Neural progenitor cell (in vitro differentiated cells): ENCODE measurements at regions not wholly inside any gene's neighbourhood (a gene's known extent, or its start where the extent isn't known, plus 50 kb on each side); places are given as distances from the start of the nearest gene placed in this dataset.
A peak's percentile ranks its signal among the peaks of the same experiment; 100 is the strongest.
"Not testable (repeated sequence)": the region's sequence is repeated elsewhere in the genome, so short reads cannot be mapped to it uniquely, and the experiment has no call there.

Experiments
- DNase-seq: peaks from one replicate; pipeline ENCODE4 v3.0.0-alpha.2; 2016; ENCODE audit warnings: low spot score
- H2AFZ ChIP-seq: fragments of 200-600 bp; sonication (generic); replicated peaks from 2 replicates; pipeline ENCODE4 v1.6.1; 2016; ENCODE audit warnings: antibody characterized with exemption
- H3F3A ChIP-seq: fragments of 200-600 bp; sonication (generic); 2 replicates; pipeline ENCODE4 v1.6.1; 2016; ENCODE audit warnings: antibody characterized with exemption, low read depth
- H3K27ac ChIP-seq: fragments of 200-600 bp; sonication (generic); 2 replicates; pipeline ENCODE4 v1.5.1; 2016; ENCODE audit warnings: mild to moderate bottlenecking
- H3K27me3 ChIP-seq: fragments of 200-600 bp; sonication (generic); 2 replicates; pipeline ENCODE4 v1.6.1; 2016; ENCODE audit warnings: mild to moderate bottlenecking, moderate library complexity
- H3K36me3 ChIP-seq: fragments of 200-600 bp; sonication (generic); 2 replicates; pipeline ENCODE4 v1.5.1; 2016
- H3K4me1 ChIP-seq: fragments of 200-600 bp; sonication (generic); 2 replicates; pipeline ENCODE4 v1.6.1; 2016; ENCODE audit warnings: mixed run types
- H3K4me2 ChIP-seq: fragments of 200-600 bp; sonication (generic); 2 replicates; pipeline ENCODE4 v1.6.1; 2016
- H3K4me3 ChIP-seq: fragments of 200-600 bp; sonication (generic); 2 replicates; pipeline ENCODE4 v1.5.1; 2016
- H3K79me2 ChIP-seq: fragments of 200-600 bp; sonication (generic); 2 replicates; pipeline ENCODE4 v1.6.1; 2016; ENCODE audit warnings: low read depth
- H3K9ac ChIP-seq: fragments of 200-600 bp; sonication (generic); 2 replicates; pipeline ENCODE4 v1.6.1; 2016
- H3K9me3 ChIP-seq: fragments of 200-600 bp; sonication (generic); 2 replicates; pipeline ENCODE4 v1.5.1; 2016; ENCODE audit warnings: low read depth
- H4K20me1 ChIP-seq: fragments of 200-600 bp; sonication (generic); 2 replicates; pipeline ENCODE4 v1.6.1; 2016; ENCODE audit warnings: low read depth
- H3K27ac Mint-ChIP-seq: 3 replicates; pipeline ENCODE4 v1.8.0; 2021; ENCODE audit warnings: mixed read lengths
- H3K27me3 Mint-ChIP-seq: 2 replicates; pipeline ENCODE4 v1.8.0; 2022; ENCODE audit warnings: low read depth, mild to moderate bottlenecking, inconsistent platforms, moderate library complexity, mixed read lengths; ENCODE audit not compliant: insufficient read depth
- H3K36me3 Mint-ChIP-seq: 3 replicates; pipeline ENCODE4 v1.8.0; 2021; ENCODE audit warnings: mixed read lengths
- H3K4me1 Mint-ChIP-seq: 3 replicates; pipeline ENCODE4 v1.8.0; 2021; ENCODE audit warnings: mixed read lengths
- H3K4me3 Mint-ChIP-seq: 3 replicates; pipeline ENCODE4 v1.8.0; 2021; ENCODE audit warnings: mild to moderate bottlenecking, moderate library complexity, mixed read lengths
- H3K9me3 Mint-ChIP-seq: 3 replicates; pipeline ENCODE4 v1.8.0; 2020; ENCODE audit warnings: mixed read lengths
- EZH2 ChIP-seq: fragments of 200-600 bp; sonication (generic); IDR thresholded peaks from 2 replicates; pipeline ENCODE4 v1.6.1; 2017; ENCODE audit warnings: antibody characterized with exemption, mild to moderate bottlenecking, moderate library complexity
- EZH2phosphoT487 ChIP-seq: fragments of 200-600 bp; sonication (generic); IDR thresholded peaks from 2 replicates; pipeline ENCODE4 v1.6.1; 2017; ENCODE audit warnings: antibody characterized with exemption
- TF ChIP-seq, protein P1 (sequence below): fragments of 200-600 bp; sonication (generic); IDR thresholded peaks from 2 replicates; pipeline ENCODE4 v1.5.1; 2017; ENCODE audit warnings: antibody characterized with exemption, mild to moderate bottlenecking

DNA sequence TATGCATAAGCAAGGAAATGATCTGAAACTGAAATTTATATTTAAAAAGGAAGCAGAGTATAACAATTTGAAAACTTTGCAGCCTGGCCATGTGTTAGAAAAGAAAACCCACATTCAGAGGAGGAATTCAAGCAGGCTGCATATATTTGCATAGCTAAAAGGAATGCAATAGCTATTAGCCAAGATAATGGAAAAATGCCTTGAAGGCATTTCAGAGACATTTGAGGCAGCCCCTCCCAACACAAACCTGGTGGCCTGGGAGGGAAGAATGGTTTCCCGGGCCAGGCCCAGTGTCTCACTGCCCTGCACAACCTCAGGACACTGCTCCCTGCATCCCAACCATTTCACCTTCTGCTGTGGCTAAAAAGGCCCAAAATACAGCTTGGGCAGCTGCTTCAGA lies 136.8 kb downstream of the TYW3 start:
- no peaks in the 10 kb centered on the region for H3K4me1 Mint-ChIP-seq
- Histone ChIP-seq H3K4me2 (no peak overlapping the region), H3F3A (no peaks in the 10 kb centered on the region), H3K9me3 (no peaks in the 10 kb centered on the region), H3K79me2 (no peaks in the 10 kb centered on the region), H3K36me3 (no peaks in the 10 kb centered on the region), H3K9ac (no peak overlapping the region), H4K20me1 (no peaks in the 10 kb centered on the region), H3K27me3 (no peaks in the 10 kb centered on the region), H2AFZ (no peak overlapping the region), H3K4me1 (no peaks in the 10 kb centered on the region), H3K4me3 (no peak overlapping the region), H3K27ac (no peak overlapping the region)
- peaks cover 2% of the 10 kb centered on the region for H3K9me3 Mint-ChIP-seq
- H3K27me3 Mint-ChIP-seq = peaks cover 4% of the 10 kb centered on the region
- TF ChIP-seq EZH2phosphoT487 (no peak), EZH2 (no peak)
- TF ChIP-seq, protein P1, sequence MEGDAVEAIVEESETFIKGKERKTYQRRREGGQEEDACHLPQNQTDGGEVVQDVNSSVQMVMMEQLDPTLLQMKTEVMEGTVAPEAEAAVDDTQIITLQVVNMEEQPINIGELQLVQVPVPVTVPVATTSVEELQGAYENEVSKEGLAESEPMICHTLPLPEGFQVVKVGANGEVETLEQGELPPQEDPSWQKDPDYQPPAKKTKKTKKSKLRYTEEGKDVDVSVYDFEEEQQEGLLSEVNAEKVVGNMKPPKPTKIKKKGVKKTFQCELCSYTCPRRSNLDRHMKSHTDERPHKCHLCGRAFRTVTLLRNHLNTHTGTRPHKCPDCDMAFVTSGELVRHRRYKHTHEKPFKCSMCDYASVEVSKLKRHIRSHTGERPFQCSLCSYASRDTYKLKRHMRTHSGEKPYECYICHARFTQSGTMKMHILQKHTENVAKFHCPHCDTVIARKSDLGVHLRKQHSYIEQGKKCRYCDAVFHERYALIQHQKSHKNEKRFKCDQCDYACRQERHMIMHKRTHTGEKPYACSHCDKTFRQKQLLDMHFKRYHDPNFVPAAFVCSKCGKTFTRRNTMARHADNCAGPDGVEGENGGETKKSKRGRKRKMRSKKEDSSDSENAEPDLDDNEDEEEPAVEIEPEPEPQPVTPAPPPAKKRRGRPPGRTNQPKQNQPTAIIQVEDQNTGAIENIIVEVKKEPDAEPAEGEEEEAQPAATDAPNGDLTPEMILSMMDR = no peak
- no peak overlapping the region for H3K27ac Mint-ChIP-seq
- H3K36me3 Mint-ChIP-seq = no peaks in the 10 kb centered on the region
- H3K4me3 Mint-ChIP-seq = no peak overlapping the region
- no peak for DNase-seq

DNA sequence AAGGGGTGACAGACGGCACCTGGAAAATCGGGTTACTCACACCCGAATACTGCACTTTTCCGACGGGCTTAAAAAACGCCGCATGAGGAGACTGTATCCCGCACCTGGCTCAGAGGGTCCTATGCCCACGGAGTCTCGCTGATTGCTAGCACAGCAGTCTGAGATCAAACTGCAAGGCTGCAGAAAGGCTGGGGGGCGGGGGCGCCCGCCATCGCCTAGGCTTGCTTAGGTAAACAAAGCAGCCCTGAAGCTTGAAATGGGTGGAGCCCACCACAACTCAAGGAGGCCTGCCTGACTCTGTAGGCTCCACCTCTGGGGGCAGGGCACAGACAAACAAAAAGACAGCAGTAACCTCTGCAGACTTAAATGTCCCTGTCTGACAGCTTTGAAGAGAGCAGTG lies 144.4 kb downstream of the TYW3 start:
- H4K20me1 ChIP-seq, H2AFZ ChIP-seq, H3K27ac ChIP-seq, H3K27ac Mint-ChIP-seq, H3K9me3 ChIP-seq, H3K9ac ChIP-seq, H3K36me3 Mint-ChIP-seq, H3K4me1 ChIP-seq, H3K27me3 Mint-ChIP-seq, H3K36me3 ChIP-seq, H3K4me3 Mint-ChIP-seq, H3K27me3 ChIP-seq, H3K4me3 ChIP-seq, H3F3A ChIP-seq, H3K4me1 Mint-ChIP-seq, H3K79me2 ChIP-seq, H3K4me2 ChIP-seq, H3K9me3 Mint-ChIP-seq: not testable (repeated sequence)
- DNase-seq = peak; percentile 15

DNA sequence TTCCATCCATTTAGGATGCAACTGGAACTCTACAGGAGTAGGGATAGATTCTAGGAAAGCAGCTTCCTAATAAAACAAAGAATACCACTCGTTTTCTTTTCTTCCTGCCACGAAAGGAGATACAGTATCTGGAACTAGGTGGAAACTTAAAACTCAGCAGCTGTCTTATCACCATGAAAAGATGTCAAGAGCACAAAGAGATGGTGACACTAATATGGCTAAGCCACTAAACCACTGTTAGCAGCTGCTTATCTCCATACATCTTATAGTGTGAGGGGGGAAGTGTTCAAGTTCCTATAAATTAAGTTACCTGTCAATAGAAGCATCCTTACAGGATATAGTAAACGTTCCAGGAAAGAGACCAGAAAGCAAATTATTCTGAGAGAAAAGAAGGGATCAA lies 162.5 kb downstream of the TYW3 start:
- Mint-ChIP-seq H3K36me3 (no peaks in the 10 kb centered on the region), H3K4me1 (no peaks in the 10 kb centered on the region), H3K4me3 (no peak overlapping the region), H3K9me3 (peaks cover 2% of the 10 kb centered on the region), H3K27ac (no peak overlapping the region), H3K27me3 (no peaks in the 10 kb centered on the region)
- Histone ChIP-seq H3K36me3 (no peaks in the 10 kb centered on the region), H2AFZ (no peak overlapping the region), H3K27me3 (no peaks in the 10 kb centered on the region), H3K4me1 (no peaks in the 10 kb centered on the region), H3K9ac (no peak overlapping the region), H3K9me3 (no peaks in the 10 kb centered on the region), H3K4me3 (no peak overlapping the region), H3K79me2 (no peaks in the 10 kb centered on the region), H3K27ac (no peak overlapping the region), H3K4me2 (no peak overlapping the region), H3F3A (no peaks in the 10 kb centered on the region), H4K20me1 (no peaks in the 10 kb centered on the region)
- no peak for TF ChIP-seq EZH2
- TF ChIP-seq EZH2phosphoT487 = no peak
- TF ChIP-seq, protein P1 = no peak
- no peak for DNase-seq

DNA sequence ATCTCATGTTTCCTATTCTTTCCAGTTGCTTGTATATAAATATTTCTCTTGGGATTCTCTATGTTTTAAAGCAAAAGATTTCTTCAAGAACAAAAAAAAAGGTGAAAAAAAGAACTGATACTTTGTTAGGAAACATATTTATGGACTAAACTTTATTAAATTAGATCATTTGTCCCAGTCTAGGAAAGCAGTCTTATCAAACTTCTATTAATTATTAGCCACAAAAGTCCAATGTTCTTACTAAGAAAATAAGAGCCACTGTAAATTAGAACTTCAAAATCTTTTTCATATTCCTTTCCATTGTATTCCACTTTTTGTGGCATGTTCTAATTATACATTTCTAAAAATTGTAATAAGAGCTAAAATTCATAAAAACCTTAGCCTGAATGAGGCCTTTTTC lies 175.2 kb downstream of the TYW3 start:
- no peaks in the 10 kb centered on the region for H3K79me2 ChIP-seq
- H2AFZ ChIP-seq = no peak overlapping the region
- TF ChIP-seq, protein P1 = no peak
- no peak for TF ChIP-seq EZH2phosphoT487
- no peak for TF ChIP-seq EZH2

More for the DNA sequence above, 175.2 kb downstream of the TYW3 start:
- Mint-ChIP-seq H3K36me3 (no peaks in the 10 kb centered on the region), H3K4me1 (no peaks in the 10 kb centered on the region), H3K27me3 (no peaks in the 10 kb centered on the region), H3K27ac (no peak overlapping the region), H3K9me3 (peaks cover 3% of the 10 kb centered on the region), H3K4me3 (no peak overlapping the region)
- Histone ChIP-seq H3K9me3 (no peaks in the 10 kb centered on the region), H4K20me1 (no peaks in the 10 kb centered on the region), H3K36me3 (no peaks in the 10 kb centered on the region), H3K4me3 (no peak overlapping the region), H3K4me2 (no peak overlapping the region), H3K4me1 (no peaks in the 10 kb centered on the region), H3K27ac (no peak overlapping the region), H3F3A (no peaks in the 10 kb centered on the region), H3K27me3 (no peaks in the 10 kb centered on the region), H3K9ac (no peak overlapping the region)
- no peak for DNase-seq
